ENCODE measurements at regions not wholly inside any gene's neighbourhood (a gene's known extent, or its start where the extent isn't known, plus 50 kb on each side); places are given as distances from the start of the nearest gene placed in this dataset.

GRCh38 chr1:13917607-13918006 lies 217.6 kb downstream of the PRDM2 start:
- TF ChIP-seq POLR2A (IDR thresholded peaks at IDR 0.05; ENCODE audit: low read depth), result no peak
- no peak for TF ChIP-seq CTCF (IDR thresholded peaks at IDR 0.05)
- no peak for TF ChIP-seq POLR2AphosphoS5 (IDR thresholded peaks at IDR 0.05)
